NOMO-1 treated with DMSO at 0.1 percent for 48 hours (cell line): ENCODE measurements at regions not wholly inside any gene's neighbourhood (a gene's known extent, or its start where the extent isn't known, plus 50 kb on each side); places are given as distances from the start of the nearest gene placed in this dataset.
"Not testable (repeated sequence)": the region's sequence is repeated elsewhere in the genome, so short reads cannot be mapped to it uniquely, and the experiment has no call there.

Experiments
- DNase-seq: peaks from one replicate; lab custom pipeline; 2025; ENCODE audit not compliant: unreplicated experiment; lab: John Stamatoyannopoulos, UW

DNA sequence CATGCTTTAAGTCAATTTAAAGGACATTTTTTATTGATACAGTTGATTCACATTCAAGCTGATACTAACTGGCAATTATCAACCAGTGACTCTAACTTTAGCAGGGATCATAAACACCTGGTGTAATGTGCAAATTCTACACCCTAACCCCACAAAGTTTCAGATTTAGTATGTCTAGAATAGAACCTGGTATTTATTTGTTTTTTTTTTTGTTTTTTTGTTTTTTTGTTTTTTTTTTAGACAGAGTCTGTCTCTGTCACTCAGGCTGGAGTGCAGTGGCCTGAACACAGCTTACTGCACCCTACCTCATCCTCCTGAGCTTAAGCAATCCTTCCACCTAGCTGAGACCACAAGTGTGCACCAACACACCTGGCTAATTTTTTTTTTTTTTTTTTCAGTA lies 311.2 kb upstream of the SEMA6A start:
- DNase-seq = no peak

DNA sequence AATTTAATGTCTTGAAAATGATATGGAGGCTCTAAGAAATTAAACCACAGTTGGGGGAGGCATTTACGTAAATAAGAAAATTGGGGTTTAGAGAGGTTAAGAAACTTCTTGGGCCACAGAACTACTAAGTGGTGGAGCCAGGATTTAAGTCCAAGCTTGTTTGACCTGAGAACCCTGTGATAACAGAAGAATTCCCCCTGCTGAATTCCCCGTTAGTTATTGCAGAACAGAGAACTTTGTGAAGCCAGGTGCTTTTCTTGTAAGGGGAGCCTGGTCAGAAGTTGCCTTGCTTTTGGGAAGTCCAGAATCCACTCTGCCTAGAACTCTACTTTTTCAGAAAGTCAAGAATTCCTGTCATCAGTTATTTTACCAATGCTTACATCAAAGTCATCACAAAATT lies 309.3 kb upstream of the SEMA6A start:
- no peak for DNase-seq

- no peak for DNase-seq
Measured at GRCh38 chr5:116881921-116882531, 307.4 kb upstream of the SEMA6A start.

GRCh38 chr5:116880601-116881000 lies 306.0 kb upstream of the SEMA6A start:
- DNase-seq = no peak

- no peak for DNase-seq
Measured at GRCh38 chr5:116880150-116880549, 305.5 kb upstream of the SEMA6A start.

DNA sequence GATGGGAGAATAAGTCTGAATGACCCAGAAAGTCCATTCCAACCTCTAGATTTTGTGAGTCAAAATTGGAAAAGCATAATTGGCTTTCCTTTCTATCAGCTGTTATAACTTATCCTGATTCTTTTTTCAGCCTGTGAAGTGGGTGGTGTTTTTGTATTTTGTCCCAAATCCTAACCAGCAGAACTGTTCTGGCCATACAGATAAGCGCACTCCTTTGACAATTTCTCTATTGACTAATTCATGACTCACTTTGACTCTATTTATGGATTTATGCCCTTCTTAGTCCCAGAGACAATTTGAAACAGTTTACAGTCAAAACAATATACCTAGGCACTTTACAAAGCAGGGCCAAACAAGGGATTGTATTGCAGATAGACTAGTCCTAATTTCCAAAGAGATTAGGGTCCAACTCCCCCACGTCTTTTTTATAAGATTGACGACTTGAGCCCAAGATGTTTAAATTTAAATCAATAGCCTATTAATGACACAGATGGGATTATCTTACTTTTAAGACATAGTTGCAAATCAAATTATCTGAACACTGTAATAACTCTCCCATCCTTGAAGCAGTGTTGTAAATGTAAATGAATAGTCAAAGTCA lies 301.7 kb upstream of the SEMA6A start:
- no peak for DNase-seq

- no peak for DNase-seq
Measured at GRCh38 chr5:116872986-116873385, 298.4 kb upstream of the SEMA6A start.

DNA sequence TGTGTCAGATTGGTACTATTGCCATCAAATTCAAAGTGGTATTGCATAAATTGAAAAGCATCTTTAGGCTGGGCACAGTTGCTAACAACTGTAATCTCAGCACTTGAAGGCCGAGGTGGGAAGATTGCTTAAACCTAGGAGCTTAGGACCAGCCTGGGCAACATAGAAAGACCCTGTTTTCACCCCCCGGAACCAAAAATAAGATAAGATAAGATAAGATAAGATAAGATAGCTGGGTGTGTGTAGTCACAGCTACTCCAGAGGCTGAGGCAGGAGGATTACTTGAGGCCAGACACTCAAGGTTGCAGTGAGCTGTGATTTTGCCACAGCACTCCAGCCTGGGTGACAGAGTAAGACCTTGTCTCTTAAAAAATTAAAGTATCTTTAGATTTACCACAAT lies 297.9 kb upstream of the SEMA6A start:
- no peak for DNase-seq

DNA sequence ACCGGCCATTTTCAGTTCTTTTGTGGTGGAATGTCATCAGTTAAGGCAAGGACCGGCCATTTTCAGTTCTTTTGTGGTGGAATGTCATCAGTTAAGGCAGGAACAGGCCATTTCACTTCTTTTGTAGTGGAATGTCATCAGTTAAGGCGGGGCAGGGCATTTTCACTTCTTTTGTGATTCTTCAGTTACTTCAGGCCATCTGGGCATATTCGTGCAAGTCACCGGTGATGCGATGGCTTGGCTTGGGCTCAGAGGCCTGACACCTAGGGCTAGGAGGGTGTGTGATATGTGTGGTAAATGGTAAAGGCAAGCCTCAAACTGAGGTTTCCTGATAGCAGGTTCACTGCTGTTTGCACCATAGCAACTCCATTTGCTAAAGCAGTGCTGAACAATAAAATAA lies 293.2 kb upstream of the SEMA6A start:
- not testable (repeated sequence) for DNase-seq

GRCh38 chr5:116865651-116866050 lies 291.0 kb upstream of the SEMA6A start:
- DNase-seq = no peak

- DNase-seq = no peak
Measured at GRCh38 chr5:116864838-116865190, 290.2 kb upstream of the SEMA6A start.

DNA sequence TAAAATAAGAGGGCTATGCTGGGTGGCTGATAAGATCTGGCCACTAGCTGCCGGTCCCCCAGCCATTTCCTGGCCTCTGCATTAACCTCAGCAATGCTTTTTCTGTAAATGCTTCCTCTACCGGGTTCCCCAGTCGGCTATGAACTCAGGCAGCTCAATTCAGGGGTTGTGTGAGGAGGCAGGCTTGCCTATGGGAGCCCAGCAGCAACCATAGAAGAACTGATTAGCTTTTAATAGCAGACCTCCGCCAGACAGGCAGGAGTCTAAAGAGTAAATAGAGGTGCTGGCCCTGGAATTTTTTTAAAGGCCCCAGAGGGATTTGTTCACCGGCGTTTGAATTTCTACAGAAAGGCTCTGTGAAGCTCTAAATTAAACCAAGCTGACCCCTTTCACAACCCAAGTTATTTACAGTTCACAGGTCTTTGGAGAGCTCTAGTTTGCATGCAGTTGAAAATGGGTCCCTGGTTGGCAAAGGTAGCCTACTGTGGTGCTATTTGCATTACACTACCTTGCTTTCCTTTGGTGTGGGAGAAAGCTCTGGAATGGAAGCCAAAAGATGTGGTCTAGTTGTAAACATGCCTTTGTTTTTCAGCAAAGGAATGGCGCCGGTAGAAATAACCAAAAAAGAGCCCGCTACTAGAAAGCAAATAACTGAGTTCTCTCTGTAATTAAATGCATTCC lies 289.7 kb upstream of the SEMA6A start:
- no peak for DNase-seq

DNA sequence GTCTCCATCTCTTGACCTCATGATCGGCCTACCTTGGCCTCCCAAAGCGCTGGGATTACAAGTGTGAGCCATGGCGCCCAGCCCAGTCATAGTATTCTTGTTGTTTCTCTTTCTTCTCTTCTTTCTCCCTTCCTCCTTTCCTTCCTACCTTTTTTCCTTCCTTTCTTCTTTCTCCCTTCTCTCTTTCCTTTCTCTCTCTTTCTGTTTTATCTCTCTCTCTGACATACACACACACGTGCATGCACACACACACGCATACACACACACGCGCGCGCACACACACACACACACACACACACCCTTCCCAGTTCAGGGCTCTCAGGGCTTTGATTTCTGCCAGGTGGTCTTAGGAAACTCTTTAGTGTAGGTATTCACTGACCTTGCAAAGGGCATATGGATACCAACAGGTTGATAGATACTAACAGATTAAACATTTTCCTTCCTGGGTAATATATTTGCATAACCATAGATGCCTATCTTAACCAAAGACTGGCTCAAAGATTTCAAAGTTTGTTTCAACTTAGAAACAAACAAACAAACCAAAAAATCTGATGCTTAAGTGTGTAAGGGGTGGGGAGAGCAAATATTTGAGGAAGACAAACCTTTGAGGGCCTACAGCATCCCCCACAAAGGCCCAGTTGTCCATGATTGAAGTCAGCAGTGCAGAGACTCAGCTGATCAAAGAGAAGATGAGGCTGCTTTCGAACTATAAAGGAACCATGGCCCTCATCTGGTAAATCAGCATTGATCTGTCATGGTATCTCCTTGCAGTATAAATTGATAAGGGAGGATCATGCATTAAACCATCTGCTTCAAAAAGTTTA lies 288.2 kb upstream of the SEMA6A start:
- no peak for DNase-seq

DNA sequence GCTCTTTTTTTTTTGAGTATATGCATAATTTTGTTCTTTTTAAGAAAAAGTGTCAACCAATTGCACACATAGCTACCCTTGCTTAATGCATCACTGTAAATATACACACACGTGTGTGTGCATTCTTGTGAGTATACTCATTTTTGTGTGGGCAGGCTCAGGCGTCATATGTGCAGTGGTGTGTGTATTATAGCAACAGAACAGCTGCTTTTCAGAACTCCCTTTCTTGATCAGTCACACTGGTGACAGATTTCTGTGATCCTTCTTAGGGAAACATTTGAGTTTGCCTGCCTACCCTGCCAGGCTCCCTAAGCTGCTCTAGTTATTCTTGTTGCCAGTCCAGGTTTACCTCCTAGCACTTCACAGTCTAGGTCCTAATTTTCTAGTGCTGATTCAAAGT lies 287.0 kb upstream of the SEMA6A start:
- no peak for DNase-seq

DNA sequence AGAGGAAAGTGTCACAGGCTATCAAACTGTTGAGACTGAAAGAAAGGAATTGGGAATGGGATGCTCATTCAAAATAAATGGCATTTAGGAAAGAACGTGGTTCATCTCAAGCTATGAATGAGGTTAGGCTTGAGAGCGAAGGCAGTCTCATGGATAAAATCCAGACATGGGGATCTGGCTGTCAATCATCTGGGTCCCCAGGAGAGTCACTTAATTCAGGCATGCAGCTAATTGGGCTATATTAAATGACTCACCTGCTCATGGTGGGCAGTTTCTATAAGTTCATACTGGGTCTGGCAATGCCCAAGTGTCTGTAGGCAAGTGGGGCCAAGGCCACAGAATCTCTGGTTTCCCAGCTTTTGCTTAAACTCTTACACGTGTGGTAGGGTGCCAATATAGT lies 286.5 kb upstream of the SEMA6A start:
- DNase-seq = no peak

DNA sequence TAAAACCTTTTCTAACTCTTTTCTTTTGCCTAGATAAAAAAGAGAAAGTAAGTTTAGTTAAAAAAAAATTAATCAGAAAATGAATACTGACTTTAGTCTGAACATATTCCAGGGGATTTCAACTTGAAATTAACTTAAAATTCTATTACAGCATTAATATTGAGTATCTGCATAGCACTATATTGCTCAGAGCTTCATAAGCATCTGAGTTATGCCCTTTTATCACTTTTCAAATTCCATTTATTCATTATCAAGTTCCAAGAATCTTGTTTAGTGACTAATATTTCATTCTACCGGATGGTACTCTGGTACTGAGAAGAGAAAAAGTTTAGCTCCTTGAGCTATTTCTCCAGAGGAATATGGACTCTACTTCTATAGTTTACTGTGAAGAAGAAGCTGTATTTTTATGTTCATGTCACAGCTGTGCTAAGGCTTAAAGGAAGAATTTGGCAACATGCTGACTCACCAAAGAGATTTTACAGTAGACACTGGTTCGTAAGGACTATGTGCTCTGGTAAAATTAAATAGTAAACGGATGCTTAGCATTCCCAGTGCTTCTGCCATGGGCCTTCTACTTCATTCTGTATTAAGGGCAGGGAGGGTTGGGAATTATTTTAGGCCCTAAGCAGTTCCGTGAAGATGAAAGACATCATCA lies 285.2 kb upstream of the SEMA6A start:
- no peak for DNase-seq

- DNase-seq = no peak
Measured at GRCh38 chr5:116858705-116859333, 284.2 kb upstream of the SEMA6A start.

- DNase-seq = not testable (repeated sequence)
Measured at GRCh38 chr5:116858020-116858419, 283.4 kb upstream of the SEMA6A start.

GRCh38 chr5:116856271-116856670 lies 281.6 kb upstream of the SEMA6A start:
- no peak for DNase-seq

GRCh38 chr5:116853992-116854391 lies 279.4 kb upstream of the SEMA6A start:
- no peak for DNase-seq
